OCI-LY7 (cell line): ENCODE measurements at regions not wholly inside any gene's neighbourhood (a gene's known extent, or its start where the extent isn't known, plus 50 kb on each side); places are given as distances from the start of the nearest gene placed in this dataset.

Experiments used
- BruUV-seq: library from RNA; stranded (reverse); fragments of 400-500 nt; replicated peaks from 2 replicates; lab custom pipeline; 2021; lab: Mats Ljungman, UMichigan
- CTCF ChIA-PET: fragments of 300-600 bp; sonication (Branson Sonifier 250); formaldehyde crosslinking; loops from one replicate; lab custom pipeline; 2022; ENCODE audit warnings: antibody characterized with exemption; ENCODE audit not compliant: unreplicated experiment; lab: Charles Lee
- POLR2A ChIA-PET: fragments of 300-600 bp; sonication (Branson Sonifier 250); formaldehyde crosslinking; loops from one replicate; lab custom pipeline; 2022; ENCODE audit warnings: antibody characterized with exemption; lab: Charles Lee
- DNase-seq: peaks from one replicate; pipeline ENCODE4 v3.0.0-alpha.2; 2015; ENCODE audit warnings: low spot score
- H2AFZ ChIP-seq: fragments of 200-600 bp; sonication (generic), shearing (Covaris generic); 2 replicates; pipeline ENCODE4 v1.6.1; 2014; ENCODE audit warnings: mild to moderate bottlenecking, antibody characterized with exemption, low read length, moderate library complexity
- H3K27ac ChIP-seq: fragments of 200-600 bp; sonication (generic); 2 replicates; pipeline ENCODE4 v1.5.1; 2014; ENCODE audit warnings: mixed run types, low read depth, mild to moderate bottlenecking, moderate library complexity, low read length, inconsistent platforms; ENCODE audit not compliant: poor library complexity, severe bottlenecking
- H3K36me3 ChIP-seq: fragments of 200-600 bp; sonication (generic); 2 replicates; pipeline ENCODE4 v1.6.1; 2014; ENCODE audit warnings: mild to moderate bottlenecking, antibody characterized with exemption, low read length, moderate library complexity, mixed read lengths; ENCODE audit not compliant: insufficient read depth
- H3K4me1 ChIP-seq: fragments of 200-600 bp; sonication (generic); 2 replicates; pipeline ENCODE4 v1.5.1; 2014; ENCODE audit warnings: mild to moderate bottlenecking, low read length; ENCODE audit not compliant: insufficient read depth, poor library complexity, severe bottlenecking
- H3K4me2 ChIP-seq: fragments of 200-600 bp; sonication (generic); 2 replicates; pipeline ENCODE4 v1.6.1; 2014; ENCODE audit warnings: mild to moderate bottlenecking, low read length
- H3K4me3 ChIP-seq: fragments of 200-600 bp; sonication (generic); 2 replicates; pipeline ENCODE4 v1.5.1; 2014; ENCODE audit warnings: mild to moderate bottlenecking, low read depth, low read length; ENCODE audit not compliant: poor library complexity, severe bottlenecking
- H3K79me2 ChIP-seq: fragments of 200-600 bp; sonication (generic); 2 replicates; pipeline ENCODE4 v1.6.1; 2016; ENCODE audit warnings: low read depth, mild to moderate bottlenecking, low read length, moderate library complexity, mixed read lengths; ENCODE audit not compliant: insufficient read depth
- H3K9me2 ChIP-seq: fragments of 200-600 bp; sonication (generic); 2 replicates; pipeline ENCODE4 v1.6.1; 2016; ENCODE audit warnings: mild to moderate bottlenecking, low read length, mixed read lengths; ENCODE audit not compliant: insufficient read depth
- H3K9me3 ChIP-seq: fragments of 200-600 bp; sonication (generic); 2 replicates; pipeline ENCODE4 v1.6.1; 2014; ENCODE audit warnings: mild to moderate bottlenecking, mixed run types, low read length, mixed read lengths
- H4K20me1 ChIP-seq: fragments of 200-600 bp; sonication (generic); 2 replicates; pipeline ENCODE4 v1.6.1; 2014; ENCODE audit warnings: mild to moderate bottlenecking, antibody characterized with exemption, low read length, moderate library complexity, mixed read lengths; ENCODE audit not compliant: insufficient read depth
- EZH2phosphoT487 ChIP-seq: fragments of 200-600 bp; sonication (generic); IDR thresholded peaks from 2 replicates; pipeline ENCODE4 v1.6.1; 2018; ENCODE audit warnings: low read depth, borderline replicate concordance, mild to moderate bottlenecking, mixed run types, antibody characterized with exemption, low read length, moderate library complexity, mixed read lengths
- intact Hi-C: fragments of 100-400 bp; cut with micrococcal nuclease; formaldehyde crosslinking; loops from one replicate; pipeline ENCODE4 v1.10.0; 2022; ENCODE audit not compliant: unreplicated experiment
- TF ChIP-seq, protein P1 (sequence below): fragments of 200-600 bp; sonication (generic); conservative IDR thresholded peaks from 2 replicates; pipeline ENCODE4 v1.5.1; 2014; ENCODE audit warnings: mild to moderate bottlenecking, antibody characterized with exemption, low read length, moderate library complexity, mixed read lengths

DNA sequence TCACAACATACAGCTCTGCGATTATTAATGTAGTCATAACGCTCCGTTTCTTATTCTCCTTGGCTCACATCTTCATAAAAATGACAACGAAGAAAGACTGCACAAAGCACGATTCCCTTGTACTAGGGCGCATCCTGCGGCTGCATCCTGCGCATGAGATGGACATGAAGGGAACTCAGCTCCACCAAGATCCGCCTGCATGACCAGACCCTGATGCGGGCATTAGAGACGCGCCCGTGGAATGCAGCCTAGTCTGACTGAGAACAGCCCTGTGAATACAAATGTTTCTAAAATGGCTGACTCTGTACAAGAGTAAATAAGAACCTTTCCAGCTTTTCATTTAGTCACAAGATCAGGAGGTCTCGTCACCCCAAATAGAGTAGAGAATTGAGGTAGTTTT, 422.2 kb downstream of the NOVA1 start:
- H3K9me2 ChIP-seq = no peaks in the 10 kb centered on the region
- ChIA-PET CTCF (no interaction called here), POLR2A (interaction anchor here (1.2 kb wide), 1 partner anchor 10 kb away, joined by 5 read pairs; no protein-coding TSS in a partner anchor)
- no peak overlapping the region for H3K4me2 ChIP-seq
- no peaks in the 10 kb centered on the region for H3K36me3 ChIP-seq
- H3K79me2 ChIP-seq = no peaks in the 10 kb centered on the region
- BruUV-seq = no TSS peak
- TF ChIP-seq, protein P1, sequence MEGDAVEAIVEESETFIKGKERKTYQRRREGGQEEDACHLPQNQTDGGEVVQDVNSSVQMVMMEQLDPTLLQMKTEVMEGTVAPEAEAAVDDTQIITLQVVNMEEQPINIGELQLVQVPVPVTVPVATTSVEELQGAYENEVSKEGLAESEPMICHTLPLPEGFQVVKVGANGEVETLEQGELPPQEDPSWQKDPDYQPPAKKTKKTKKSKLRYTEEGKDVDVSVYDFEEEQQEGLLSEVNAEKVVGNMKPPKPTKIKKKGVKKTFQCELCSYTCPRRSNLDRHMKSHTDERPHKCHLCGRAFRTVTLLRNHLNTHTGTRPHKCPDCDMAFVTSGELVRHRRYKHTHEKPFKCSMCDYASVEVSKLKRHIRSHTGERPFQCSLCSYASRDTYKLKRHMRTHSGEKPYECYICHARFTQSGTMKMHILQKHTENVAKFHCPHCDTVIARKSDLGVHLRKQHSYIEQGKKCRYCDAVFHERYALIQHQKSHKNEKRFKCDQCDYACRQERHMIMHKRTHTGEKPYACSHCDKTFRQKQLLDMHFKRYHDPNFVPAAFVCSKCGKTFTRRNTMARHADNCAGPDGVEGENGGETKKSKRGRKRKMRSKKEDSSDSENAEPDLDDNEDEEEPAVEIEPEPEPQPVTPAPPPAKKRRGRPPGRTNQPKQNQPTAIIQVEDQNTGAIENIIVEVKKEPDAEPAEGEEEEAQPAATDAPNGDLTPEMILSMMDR = no peak
- no peak for TF ChIP-seq EZH2phosphoT487
- H3K27ac ChIP-seq = no peak overlapping the region
- no peaks in the 10 kb centered on the region for H3K9me3 ChIP-seq
- H2AFZ ChIP-seq = no peak overlapping the region
- H3K4me1 ChIP-seq = no peaks in the 10 kb centered on the region
- intact Hi-C loops = no loop called here
- no peak for DNase-seq
- H4K20me1 ChIP-seq = no peaks in the 10 kb centered on the region
- H3K4me3 ChIP-seq = no peak overlapping the region

DNA sequence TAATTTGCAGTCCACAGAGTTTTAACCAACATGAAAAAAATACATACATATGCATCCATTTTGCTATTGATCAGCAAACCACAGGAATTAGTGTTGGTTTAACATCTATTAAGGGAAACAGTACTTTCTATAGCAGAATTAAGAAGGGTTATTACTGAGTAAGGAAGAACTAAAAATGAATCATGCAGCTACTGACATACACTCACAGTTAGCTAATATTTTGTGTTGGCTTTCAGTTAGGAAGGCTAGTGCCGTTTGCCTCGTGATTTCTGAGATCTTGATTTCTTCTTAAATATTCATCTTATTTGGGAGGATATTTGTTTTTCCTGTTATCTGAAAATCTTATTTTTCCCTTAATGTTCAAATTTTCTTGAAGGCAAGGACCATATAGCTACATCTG, 423.4 kb downstream of the NOVA1 start:
- no TSS peak for BruUV-seq
- Histone ChIP-seq H3K4me3 (no peak overlapping the region), H2AFZ (no peak overlapping the region), H3K27ac (no peak overlapping the region), H3K4me2 (no peak overlapping the region), H3K9me3 (no peaks in the 10 kb centered on the region), H3K36me3 (no peaks in the 10 kb centered on the region), H3K4me1 (no peaks in the 10 kb centered on the region), H3K9me2 (no peaks in the 10 kb centered on the region), H4K20me1 (no peaks in the 10 kb centered on the region), H3K79me2 (no peaks in the 10 kb centered on the region)
- TF ChIP-seq EZH2phosphoT487 = no peak
- TF ChIP-seq, protein P1 = no peak
- POLR2A ChIA-PET = interaction anchor here (0.5 to 0.7 kb wide), 4 partner anchors 21 to 443 kb away, joined by 3 read pairs; no protein-coding TSS in a partner anchor
- intact Hi-C loops = no loop called here
- CTCF ChIA-PET = no interaction called here
- DNase-seq = no peak

GRCh38 chr14:26173581-26174110, 424.2 kb downstream of the NOVA1 start:
- Histone ChIP-seq H3K9me2 (no peaks in the 10 kb centered on the region), H3K4me2 (no peak overlapping the region), H3K9me3 (no peaks in the 10 kb centered on the region), H3K4me1 (no peaks in the 10 kb centered on the region), H3K36me3 (no peaks in the 10 kb centered on the region), H3K4me3 (no peak overlapping the region), H4K20me1 (no peaks in the 10 kb centered on the region), H3K27ac (no peak overlapping the region), H3K79me2 (no peaks in the 10 kb centered on the region), H2AFZ (no peak overlapping the region)
- no peak for DNase-seq
- BruUV-seq = no TSS peak
- ChIA-PET CTCF (no interaction called here), POLR2A (no interaction called here)
- intact Hi-C loops = no loop called here
- TF ChIP-seq, protein P1 = no peak
- TF ChIP-seq EZH2phosphoT487 = no peak
